HCT116 (cell line): ENCODE measurements at regions not wholly inside any gene's neighbourhood (a gene's known extent, or its start where the extent isn't known, plus 50 kb on each side); places are given as distances from the start of the nearest gene placed in this dataset.

Experiments used
- ATAC-seq: fragments of 200-7000 bp; cut with Tn5 transposase; 2 replicates; pipeline ENCODE4 v1.9.1; 2020; ENCODE audit warnings: mild to moderate bottlenecking, moderate library complexity
- BruUV-seq: library from RNA; stranded (reverse); fragments of 400-500 nt; replicated peaks from 2 replicates; lab custom pipeline; 2021; lab: Mats Ljungman, UMichigan
- CTCF ChIA-PET: fragments of 300-600 bp; sonication (Branson Sonifier 250); formaldehyde crosslinking; loops from one replicate; lab custom pipeline; 2021; ENCODE audit warnings: antibody characterized with exemption; lab: Charles Lee
- POLR2A ChIA-PET: fragments of 300-600, 350-600 bp; sonication (Branson Sonifier 250); formaldehyde crosslinking; loops from one replicate; lab custom pipeline; 2021; ENCODE audit warnings: antibody characterized with exemption; lab: Charles Lee
- RAD21 ChIA-PET, 2 experiments: fragments of 300-600 bp; sonication (Branson Sonifier 250); formaldehyde crosslinking; loops; one replicate each; lab custom pipeline; 2023; ENCODE audit warnings: low total read pairs in 2 of 2; ENCODE audit not compliant: uncharacterized antibody in 2 of 2, unreplicated experiment in 2 of 2, low non-redundant PET in 1 of 2; lab: Charles Lee
- DNase-seq: peaks from one replicate; pipeline ENCODE4 v3.0.0-alpha.2; 2010; ENCODE audit warnings: low read depth, low spot score
- H2AFZ ChIP-seq: fragments of 200-600 bp; shearing (Covaris generic), sonication (generic); 2 replicates; pipeline ENCODE4 v1.6.1; 2017; ENCODE audit warnings: low read depth, mixed run types, mixed read lengths, antibody characterized with exemption, low read length; ENCODE audit not compliant: poor library complexity, severe bottlenecking
- H3K27ac ChIP-seq: 2 replicates; pipeline ENCODE4 v1.5.1; 2012; ENCODE audit warnings: low read depth, low read length
- H3K27me3 ChIP-seq: fragments of 200-600 bp; sonication (generic); 2 replicates; pipeline ENCODE4 v1.6.1; 2016; ENCODE audit warnings: mixed run types, low read length, mixed read lengths; ENCODE audit not compliant: insufficient read depth
- H3K36me3 ChIP-seq, 2 experiments: fragments of 200-500 bp in 1 of 2; fragments of 200-600 bp in 1 of 2; sonication (Bioruptor generic) in 1 of 2; sonication (generic) in 1 of 2; 2 replicates each; pipeline versions ENCODE4 v1.5.1 to v1.6.1; 2014 to 2016; ENCODE audit warnings: low read length in 2 of 2, inconsistent platforms in 1 of 2, mixed read lengths in 1 of 2, mixed run types in 1 of 2; ENCODE audit not compliant: insufficient read depth in 2 of 2, control insufficient read depth in 1 of 2
- H3K4me1 ChIP-seq, 2 experiments: fragments of 200-600 bp in 1 of 2; sonication (generic) in 1 of 2; 2 replicates each; pipeline versions ENCODE4 v1.5.1 to v1.6.1; 2012 to 2017; ENCODE audit warnings: low read length in 2 of 2, inconsistent platforms in 1 of 2, mild to moderate bottlenecking in 1 of 2, mixed read lengths in 1 of 2, mixed run types in 1 of 2, moderate library complexity in 1 of 2; ENCODE audit not compliant: insufficient read depth in 2 of 2, control insufficient read depth in 1 of 2
- H3K4me2 ChIP-seq: fragments of 200-600 bp; sonication (generic); 2 replicates; pipeline ENCODE4 v1.6.1; 2017; ENCODE audit warnings: mixed run types, low read length, mixed read lengths
- H3K4me3 ChIP-seq, 2 experiments: fragments of 200-600 bp in 1 of 2; sonication (generic) in 1 of 2; replicated peaks in 1 of 2; 2 replicates each; pipeline ENCODE4 v1.5.1; 2011 to 2016; ENCODE audit warnings: low read length in 2 of 2, control low read depth in 1 of 2, low read depth in 1 of 2, mild to moderate bottlenecking in 1 of 2, mixed read lengths in 1 of 2, mixed run types in 1 of 2
- H3K79me2 ChIP-seq: fragments of 200-600 bp; sonication (generic); 2 replicates; pipeline ENCODE4 v1.6.1; 2017; ENCODE audit warnings: mild to moderate bottlenecking, mixed run types, low read length, moderate library complexity, mixed read lengths; ENCODE audit not compliant: insufficient read depth
- H3K9ac ChIP-seq: fragments of 200-600 bp; sonication (generic); 2 replicates; pipeline ENCODE4 v1.6.1; 2016; ENCODE audit warnings: low read length, mixed read lengths
- H3K9me2 ChIP-seq: fragments of 200-600 bp; sonication (generic), shearing (Covaris generic); 2 replicates; pipeline ENCODE4 v1.6.1; 2017; ENCODE audit warnings: mixed run types, mild to moderate bottlenecking, moderate library complexity; ENCODE audit not compliant: insufficient read depth
- H3K9me3 ChIP-seq, 2 experiments: fragments of 200-500 bp in 1 of 2; fragments of 200-600 bp in 1 of 2; sonication (Bioruptor generic) in 1 of 2; sonication (generic) in 1 of 2; 2 replicates each; pipeline ENCODE4 v1.6.1; 2014 to 2017; ENCODE audit warnings: low read length in 2 of 2, mixed read lengths in 2 of 2, inconsistent platforms in 1 of 2, low read depth in 1 of 2, mild to moderate bottlenecking in 1 of 2, mixed run types in 1 of 2, moderate library complexity in 1 of 2; ENCODE audit not compliant: control insufficient read depth in 1 of 2, insufficient read depth in 1 of 2
- H4K20me1 ChIP-seq: fragments of 200-600 bp; sonication (generic), shearing (Covaris generic); 2 replicates; pipeline ENCODE4 v1.6.1; 2017; ENCODE audit warnings: mixed run types, mild to moderate bottlenecking, moderate library complexity; ENCODE audit not compliant: insufficient read depth
- CBX3 ChIP-seq: IDR thresholded peaks from 2 replicates; pipeline ENCODE4 v1.6.1; 2012; ENCODE audit warnings: low read depth
- CEBPB ChIP-seq: IDR thresholded peaks from 2 replicates; pipeline ENCODE4 v1.6.1; 2012; ENCODE audit warnings: low read depth
- EGR1 ChIP-seq: IDR thresholded peaks from 2 replicates; pipeline ENCODE4 v1.6.1; 2012; ENCODE audit warnings: low read depth
- ELF1 ChIP-seq: IDR thresholded peaks from 2 replicates; pipeline ENCODE4 v1.6.1; 2012; ENCODE audit warnings: low read depth, borderline replicate concordance
- EZH2 ChIP-seq: fragments of 200-600 bp; sonication (generic); IDR thresholded peaks from 2 replicates; pipeline ENCODE4 v1.6.1; 2017; ENCODE audit warnings: antibody characterized with exemption, mixed run types
- FOSL1 ChIP-seq: IDR thresholded peaks from 2 replicates; pipeline ENCODE4 v1.6.1; 2012; ENCODE audit warnings: low read depth
- JUND ChIP-seq: IDR thresholded peaks from 2 replicates; pipeline ENCODE4 v1.6.1; 2012
- POLR2A ChIP-seq: IDR thresholded peaks from 2 replicates; pipeline ENCODE4 v1.7.0; 2011; ENCODE audit warnings: borderline replicate concordance; ENCODE audit not compliant: insufficient read depth, insufficient read length; ENCODE audit errors: extremely low read depth
- RAD21 ChIP-seq: IDR thresholded peaks from 2 replicates; pipeline ENCODE4 v1.6.1; 2012; ENCODE audit warnings: low read depth, mild to moderate bottlenecking
- SIN3A ChIP-seq: IDR thresholded peaks from 2 replicates; pipeline ENCODE4 v1.6.1; 2012; ENCODE audit warnings: low read depth
- SP1 ChIP-seq: IDR thresholded peaks from 2 replicates; pipeline ENCODE4 v1.6.1; 2012; ENCODE audit warnings: low read depth
- SRF ChIP-seq: IDR thresholded peaks from 2 replicates; pipeline ENCODE4 v1.6.1; 2012; ENCODE audit warnings: low read depth
- ZFX ChIP-seq: fragments of 450-650 bp; IDR thresholded peaks from 2 replicates; pipeline ENCODE4 v1.6.1; 2017
- intact Hi-C: fragments of 100-400 bp; cut with micrococcal nuclease; formaldehyde crosslinking; loops from 2 replicates; pipeline ENCODE4 v1.10.0; 2022
- TF ChIP-seq, protein P1 (sequence below): IDR thresholded peaks from 2 replicates; pipeline ENCODE4 v1.6.1; 2012; ENCODE audit warnings: low read depth
- TF ChIP-seq, protein P2 (sequence below), 3 experiments: fragments of 200-600 bp in 1 of 3; sonication (generic) in 1 of 3; IDR thresholded peaks in 2 of 3; conservative IDR thresholded peaks in 1 of 3; 2 replicates each; pipeline ENCODE4 v1.5.1; 2012 to 2017; ENCODE audit warnings: low read depth in 2 of 3, low read length in 2 of 3, antibody characterized with exemption in 1 of 3, borderline replicate concordance in 1 of 3, control low read depth in 1 of 3, mild to moderate bottlenecking in 1 of 3, mixed read lengths in 1 of 3, mixed run types in 1 of 3, moderate library complexity in 1 of 3; ENCODE audit not compliant: insufficient read depth in 1 of 3
- TF ChIP-seq, protein P3 (sequence below): IDR thresholded peaks from 2 replicates; pipeline ENCODE4 v1.6.1; 2012

DNA sequence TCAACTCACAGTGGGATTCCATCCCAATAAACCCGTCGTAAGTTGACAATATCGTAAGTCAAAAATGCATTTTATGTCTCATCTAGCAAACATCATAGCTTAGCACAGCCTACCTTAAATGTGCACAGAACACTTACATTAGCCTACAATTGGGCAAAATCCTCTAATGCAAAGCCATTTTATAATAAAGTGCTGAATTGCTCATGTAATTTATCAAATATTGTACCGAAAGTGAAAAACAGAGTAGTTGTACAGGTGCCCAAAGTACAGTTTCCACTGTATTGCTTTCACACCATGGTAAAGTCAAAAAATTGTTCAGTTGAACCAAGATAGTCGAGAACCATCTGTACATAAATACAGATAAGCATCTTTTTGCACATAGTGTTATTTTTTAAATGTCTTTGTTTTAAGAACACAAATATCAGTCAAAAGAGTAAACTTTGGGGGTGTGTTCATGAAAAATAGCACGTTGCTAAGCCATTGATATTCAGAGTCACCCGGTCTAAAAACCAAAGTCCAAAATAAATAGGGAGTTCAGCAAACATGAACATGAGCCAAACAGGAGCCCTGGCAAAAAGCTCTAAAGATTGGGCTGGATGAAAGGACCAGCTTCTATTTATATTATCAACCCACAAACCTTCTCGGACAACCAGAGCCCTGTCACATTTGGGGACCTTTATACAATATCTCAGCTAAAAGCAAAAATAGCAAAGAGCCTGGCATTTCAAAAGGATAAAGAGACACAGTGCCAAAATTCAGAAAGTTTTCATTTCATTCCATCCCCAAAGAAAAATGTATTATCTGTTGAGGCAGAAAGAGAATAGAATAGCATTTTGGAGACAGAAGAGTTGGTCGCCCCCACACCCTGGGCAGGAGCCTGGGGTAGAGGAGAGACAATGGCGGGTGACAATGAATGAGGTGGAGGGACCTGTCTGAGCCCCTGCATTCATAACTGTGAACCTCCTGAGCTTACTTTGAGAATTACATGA, 105.9 kb upstream of the SH3BP4 start:
- CTCF ChIA-PET = no interaction called here
- Histone ChIP-seq H3K9me2 (no peaks in the 10 kb centered on the region), H3K9ac (no peak overlapping the region), H4K20me1 (no peaks in the 10 kb centered on the region), H3K4me1 (peaks cover 6 to 16% of the 10 kb centered on the region in 2 experiments; a peak in 3 of 4 replicates), H3K4me2 (no peak overlapping the region)
- no peak for ATAC-seq
- POLR2A ChIA-PET = no interaction called here
- intact Hi-C loops = no loop called here
- TF ChIP-seq EZH2 (no peak), SRF (no peak), CEBPB (no peak), CBX3 (no peak), ZFX (no peak), ELF1 (no peak), JUND (no peak), EGR1 (no peak), RAD21 (no peak), SIN3A (no peak), SP1 (no peak), FOSL1 (no peak), POLR2A (no peak)
- TF ChIP-seq, protein P1, sequence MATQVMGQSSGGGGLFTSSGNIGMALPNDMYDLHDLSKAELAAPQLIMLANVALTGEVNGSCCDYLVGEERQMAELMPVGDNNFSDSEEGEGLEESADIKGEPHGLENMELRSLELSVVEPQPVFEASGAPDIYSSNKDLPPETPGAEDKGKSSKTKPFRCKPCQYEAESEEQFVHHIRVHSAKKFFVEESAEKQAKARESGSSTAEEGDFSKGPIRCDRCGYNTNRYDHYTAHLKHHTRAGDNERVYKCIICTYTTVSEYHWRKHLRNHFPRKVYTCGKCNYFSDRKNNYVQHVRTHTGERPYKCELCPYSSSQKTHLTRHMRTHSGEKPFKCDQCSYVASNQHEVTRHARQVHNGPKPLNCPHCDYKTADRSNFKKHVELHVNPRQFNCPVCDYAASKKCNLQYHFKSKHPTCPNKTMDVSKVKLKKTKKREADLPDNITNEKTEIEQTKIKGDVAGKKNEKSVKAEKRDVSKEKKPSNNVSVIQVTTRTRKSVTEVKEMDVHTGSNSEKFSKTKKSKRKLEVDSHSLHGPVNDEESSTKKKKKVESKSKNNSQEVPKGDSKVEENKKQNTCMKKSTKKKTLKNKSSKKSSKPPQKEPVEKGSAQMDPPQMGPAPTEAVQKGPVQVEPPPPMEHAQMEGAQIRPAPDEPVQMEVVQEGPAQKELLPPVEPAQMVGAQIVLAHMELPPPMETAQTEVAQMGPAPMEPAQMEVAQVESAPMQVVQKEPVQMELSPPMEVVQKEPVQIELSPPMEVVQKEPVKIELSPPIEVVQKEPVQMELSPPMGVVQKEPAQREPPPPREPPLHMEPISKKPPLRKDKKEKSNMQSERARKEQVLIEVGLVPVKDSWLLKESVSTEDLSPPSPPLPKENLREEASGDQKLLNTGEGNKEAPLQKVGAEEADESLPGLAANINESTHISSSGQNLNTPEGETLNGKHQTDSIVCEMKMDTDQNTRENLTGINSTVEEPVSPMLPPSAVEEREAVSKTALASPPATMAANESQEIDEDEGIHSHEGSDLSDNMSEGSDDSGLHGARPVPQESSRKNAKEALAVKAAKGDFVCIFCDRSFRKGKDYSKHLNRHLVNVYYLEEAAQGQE = no peak
- TF ChIP-seq, protein P2, sequence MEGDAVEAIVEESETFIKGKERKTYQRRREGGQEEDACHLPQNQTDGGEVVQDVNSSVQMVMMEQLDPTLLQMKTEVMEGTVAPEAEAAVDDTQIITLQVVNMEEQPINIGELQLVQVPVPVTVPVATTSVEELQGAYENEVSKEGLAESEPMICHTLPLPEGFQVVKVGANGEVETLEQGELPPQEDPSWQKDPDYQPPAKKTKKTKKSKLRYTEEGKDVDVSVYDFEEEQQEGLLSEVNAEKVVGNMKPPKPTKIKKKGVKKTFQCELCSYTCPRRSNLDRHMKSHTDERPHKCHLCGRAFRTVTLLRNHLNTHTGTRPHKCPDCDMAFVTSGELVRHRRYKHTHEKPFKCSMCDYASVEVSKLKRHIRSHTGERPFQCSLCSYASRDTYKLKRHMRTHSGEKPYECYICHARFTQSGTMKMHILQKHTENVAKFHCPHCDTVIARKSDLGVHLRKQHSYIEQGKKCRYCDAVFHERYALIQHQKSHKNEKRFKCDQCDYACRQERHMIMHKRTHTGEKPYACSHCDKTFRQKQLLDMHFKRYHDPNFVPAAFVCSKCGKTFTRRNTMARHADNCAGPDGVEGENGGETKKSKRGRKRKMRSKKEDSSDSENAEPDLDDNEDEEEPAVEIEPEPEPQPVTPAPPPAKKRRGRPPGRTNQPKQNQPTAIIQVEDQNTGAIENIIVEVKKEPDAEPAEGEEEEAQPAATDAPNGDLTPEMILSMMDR (IDR thresholded peaks at IDR 0.05 in 2 of 3, conservative IDR thresholded peaks at IDR 0.05 in 1 of 3; ENCODE audit: borderline replicate concordance in 1 of 3, insufficient read depth in 1 of 3, low read depth in 2 of 3, low read length in 2 of 3) = no peak
- TF ChIP-seq, protein P3, sequence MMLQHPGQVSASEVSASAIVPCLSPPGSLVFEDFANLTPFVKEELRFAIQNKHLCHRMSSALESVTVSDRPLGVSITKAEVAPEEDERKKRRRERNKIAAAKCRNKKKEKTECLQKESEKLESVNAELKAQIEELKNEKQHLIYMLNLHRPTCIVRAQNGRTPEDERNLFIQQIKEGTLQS = no peak
- TF ChIP-seq, all 23 proteins: peak for 0
- no peak overlapping the region for H3K27ac ChIP-seq
- no peak for DNase-seq
- H3K27me3 ChIP-seq = no peaks in the 10 kb centered on the region
- no peak overlapping the region for H2AFZ ChIP-seq
- RAD21 ChIA-PET = no interaction called here
- H3K79me2 ChIP-seq = no peaks in the 10 kb centered on the region
- H3K36me3 ChIP-seq = no peaks in the 10 kb centered on the region
- no peaks in the 10 kb centered on the region for H3K9me3 ChIP-seq
- BruUV-seq = no TSS peak
- no peak overlapping the region for H3K4me3 ChIP-seq
